ENCODE measurements at regions not wholly inside any gene's neighbourhood (a gene's known extent, or its start where the extent isn't known, plus 50 kb on each side); places are given as distances from the start of the nearest gene placed in this dataset.

DNA sequence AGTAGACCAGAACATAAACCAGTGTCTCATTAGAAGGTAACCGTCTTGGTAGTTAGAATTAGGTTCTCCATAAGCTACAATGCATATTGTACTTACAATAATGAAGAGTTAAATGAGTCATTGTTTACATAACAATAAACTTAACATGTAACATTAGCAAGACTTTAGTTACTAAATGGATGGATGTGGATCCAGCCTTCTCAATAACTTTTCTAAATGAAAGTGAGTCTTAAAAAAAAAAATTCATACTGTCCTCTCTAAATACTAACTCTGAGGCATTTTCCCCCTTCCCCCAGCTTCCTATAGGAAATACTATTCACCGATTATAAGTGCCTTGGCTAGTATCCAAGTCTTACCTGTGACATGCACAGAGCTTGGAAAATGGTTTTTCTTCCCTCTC, 155.3 kb downstream of the CYB561 start:
- TF ChIP-seq POLR2A (IDR thresholded peaks at IDR 0.05): no peak
- TF ChIP-seq, protein P1, sequence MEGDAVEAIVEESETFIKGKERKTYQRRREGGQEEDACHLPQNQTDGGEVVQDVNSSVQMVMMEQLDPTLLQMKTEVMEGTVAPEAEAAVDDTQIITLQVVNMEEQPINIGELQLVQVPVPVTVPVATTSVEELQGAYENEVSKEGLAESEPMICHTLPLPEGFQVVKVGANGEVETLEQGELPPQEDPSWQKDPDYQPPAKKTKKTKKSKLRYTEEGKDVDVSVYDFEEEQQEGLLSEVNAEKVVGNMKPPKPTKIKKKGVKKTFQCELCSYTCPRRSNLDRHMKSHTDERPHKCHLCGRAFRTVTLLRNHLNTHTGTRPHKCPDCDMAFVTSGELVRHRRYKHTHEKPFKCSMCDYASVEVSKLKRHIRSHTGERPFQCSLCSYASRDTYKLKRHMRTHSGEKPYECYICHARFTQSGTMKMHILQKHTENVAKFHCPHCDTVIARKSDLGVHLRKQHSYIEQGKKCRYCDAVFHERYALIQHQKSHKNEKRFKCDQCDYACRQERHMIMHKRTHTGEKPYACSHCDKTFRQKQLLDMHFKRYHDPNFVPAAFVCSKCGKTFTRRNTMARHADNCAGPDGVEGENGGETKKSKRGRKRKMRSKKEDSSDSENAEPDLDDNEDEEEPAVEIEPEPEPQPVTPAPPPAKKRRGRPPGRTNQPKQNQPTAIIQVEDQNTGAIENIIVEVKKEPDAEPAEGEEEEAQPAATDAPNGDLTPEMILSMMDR (IDR thresholded peaks at IDR 0.05): no peak
